ENCODE measurements at regions not wholly inside any gene's neighbourhood (a gene's known extent, or its start where the extent isn't known, plus 50 kb on each side); places are given as distances from the start of the nearest gene placed in this dataset.

GRCh38 chr1:218080863-218081262 is 204.2 kb upstream of the RRP15 start:
- Histone ChIP-seq H3K4me1 (no peaks in the 10 kb centered on the region), H3K9me3 (no peaks in the 10 kb centered on the region), H3K36me3 (no peaks in the 10 kb centered on the region), H3K4me3 (no peak overlapping the region), H3K27ac (no peak overlapping the region), H3K27me3 (no peaks in the 10 kb centered on the region)
- ATAC-seq (no peak), DNase-seq (no peak)
- 61% methylated on average over 5 of the region's 5 CpGs for WGBS (ENCODE audit: insufficient coverage, low coverage, low lambda C conversion rate, missing lambda C conversion rate)
- TF ChIP-seq CTCF (IDR thresholded peaks at IDR 0.05) (no peak), POLR2A (IDR thresholded peaks at IDR 0.05) (no peak)
- intact Hi-C loops (cut with DNase I), result no loop called here

- no peak for ATAC-seq
- no peaks in the 10 kb centered on the region for H3K4me1 ChIP-seq
- no peak for TF ChIP-seq CTCF (IDR thresholded peaks at IDR 0.05)
- TF ChIP-seq POLR2A (IDR thresholded peaks at IDR 0.05), result no peak
These were observed 203.7 kb upstream of the RRP15 start for GRCh38 chr1:218081358-218081757.

GRCh38 chr1:218090459-218090858 is 194.6 kb upstream of the RRP15 start:
- H3K9me3 ChIP-seq, result no peaks in the 10 kb centered on the region
- intact Hi-C loops (cut with DNase I), result no loop called here
- no peak for TF ChIP-seq POLR2A (IDR thresholded peaks at IDR 0.05)
- no peak for TF ChIP-seq CTCF (IDR thresholded peaks at IDR 0.05)
- no peaks in the 10 kb centered on the region for H3K4me1 ChIP-seq
- H3K27me3 ChIP-seq, result no peaks in the 10 kb centered on the region
- 58% methylated on average over 1 of the region's 1 CpG for WGBS (ENCODE audit: insufficient coverage, low coverage, low lambda C conversion rate, missing lambda C conversion rate)
- H3K27ac ChIP-seq, result no peak overlapping the region
- ATAC-seq (no peak), DNase-seq (no peak)
- no peak overlapping the region for H3K4me3 ChIP-seq
- no peaks in the 10 kb centered on the region for H3K36me3 ChIP-seq

More at GRCh38 chr1:218081358-218081757, 203.7 kb upstream of the RRP15 start:
- intact Hi-C loops (cut with DNase I), result no loop called here
- no peak overlapping the region for H3K4me3 ChIP-seq
- no peak for DNase-seq
- no peaks in the 10 kb centered on the region for H3K9me3 ChIP-seq
- H3K36me3 ChIP-seq, result no peaks in the 10 kb centered on the region
- no peak overlapping the region for H3K27ac ChIP-seq
- no peaks in the 10 kb centered on the region for H3K27me3 ChIP-seq

- Histone ChIP-seq H3K4me3 (no peak overlapping the region), H3K27ac (no peak overlapping the region), H3K9me3 (no peaks in the 10 kb centered on the region), H3K36me3 (no peaks in the 10 kb centered on the region), H3K27me3 (no peaks in the 10 kb centered on the region), H3K4me1 (no peaks in the 10 kb centered on the region)
- no peak for ATAC-seq
- intact Hi-C loops (cut with DNase I), result no loop called here
- no peak for DNase-seq
- TF ChIP-seq CTCF (IDR thresholded peaks at IDR 0.05), result no peak
- TF ChIP-seq POLR2A (IDR thresholded peaks at IDR 0.05), result no peak
- 36% methylated on average over 2 of the region's 2 CpGs for WGBS (ENCODE audit: insufficient coverage, low coverage, low lambda C conversion rate, missing lambda C conversion rate)
These were observed 183.7 kb upstream of the RRP15 start for GRCh38 chr1:218101409-218101808.

- TF ChIP-seq POLR2A (IDR thresholded peaks at IDR 0.05) (no peak), CTCF (IDR thresholded peaks at IDR 0.05) (no peak)
- Histone ChIP-seq H3K4me1 (no peaks in the 10 kb centered on the region), H3K36me3 (no peaks in the 10 kb centered on the region), H3K4me3 (no peak overlapping the region), H3K9me3 (no peaks in the 10 kb centered on the region), H3K27me3 (no peaks in the 10 kb centered on the region), H3K27ac (no peak overlapping the region)
- ATAC-seq (no peak), DNase-seq (no peak)
- WGBS (ENCODE audit: insufficient coverage, low coverage, low lambda C conversion rate, missing lambda C conversion rate), result 54% methylated on average over 3 of the region's 3 CpGs
- intact Hi-C loops (cut with DNase I), result no loop called here
These were observed 177.1 kb upstream of the RRP15 start for GRCh38 chr1:218108034-218108433.
